CD4-positive, alpha-beta memory T cell (primary cell): ENCODE measurements at regions not wholly inside any gene's neighbourhood (a gene's known extent, or its start where the extent isn't known, plus 50 kb on each side); places are given as distances from the start of the nearest gene placed in this dataset.

Experiments
- CTCF ChIA-PET: fragments of 350-600 bp; sonication (Branson Sonifier 250); formaldehyde crosslinking; loops from one replicate; lab custom pipeline; 2021; ENCODE audit warnings: inconsistent platforms; ENCODE audit not compliant: partially characterized antibody; lab: Charles Lee
- POLR2A ChIA-PET: fragments of 350-600 bp; sonication (Branson Sonifier 250); formaldehyde crosslinking; loops from one replicate; lab custom pipeline; 2021; ENCODE audit not compliant: partially characterized antibody; lab: Charles Lee
- DNase-seq, 5 donors: peaks; one replicate each; pipeline versions ENCODE4 v3.0.0 to v3.0.0-alpha.2; 2020 to 2022; ENCODE audit warnings: mixed read lengths in 1 of 5
- H3K27ac ChIP-seq: one replicate; pipeline ENCODE4 v1.7.0; 2013; ENCODE audit warnings: low read depth, low read length
- H3K27me3 ChIP-seq: 2 replicates; pipeline ENCODE4 v1.7.0; 2013; ENCODE audit warnings: mild to moderate bottlenecking, low read length, moderate library complexity; ENCODE audit not compliant: insufficient read depth
- H3K36me3 ChIP-seq: 2 replicates; pipeline ENCODE4 v1.7.0; 2013; ENCODE audit warnings: mild to moderate bottlenecking, low read length, moderate library complexity; ENCODE audit not compliant: insufficient read depth
- H3K4me1 ChIP-seq: 2 replicates; pipeline ENCODE4 v1.7.0; 2013; ENCODE audit warnings: mild to moderate bottlenecking, low read length, moderate library complexity; ENCODE audit not compliant: insufficient read depth
- H3K4me3 ChIP-seq, 2 donors: one replicate each; pipeline ENCODE4 v1.7.0; 2013; ENCODE audit warnings: low read length in 2 of 2, mild to moderate bottlenecking in 1 of 2
- H3K9me3 ChIP-seq, 2 donors: one replicate each; pipeline ENCODE4 v1.7.0; 2013; ENCODE audit warnings: low read length in 2 of 2, control low read depth in 1 of 2; ENCODE audit not compliant: control insufficient read depth in 1 of 2
- H3K27ac Mint-ChIP-seq, 7 donors: one replicate each; pipeline ENCODE4 v1.8.0; 2020 to 2021; ENCODE audit warnings: mixed read lengths in 7 of 7, mild to moderate bottlenecking in 6 of 7, inconsistent platforms in 3 of 7, moderate library complexity in 3 of 7
- H3K27me3 Mint-ChIP-seq, 2 donors: one replicate each; pipeline ENCODE4 v1.8.0; 2020 to 2021; ENCODE audit warnings: mixed read lengths in 2 of 2
- H3K36me3 Mint-ChIP-seq, 2 donors: one replicate each; pipeline ENCODE4 v1.8.0; 2020 to 2021; ENCODE audit warnings: mixed read lengths in 2 of 2, inconsistent platforms in 1 of 2, mild to moderate bottlenecking in 1 of 2
- H3K4me1 Mint-ChIP-seq, 4 donors: one replicate each; pipeline ENCODE4 v1.8.0; 2020 to 2021; ENCODE audit warnings: mixed read lengths in 4 of 4, mild to moderate bottlenecking in 1 of 4
- H3K4me3 Mint-ChIP-seq, 8 donors: one replicate each; pipeline ENCODE4 v1.8.0; 2020 to 2021; ENCODE audit warnings: mixed read lengths in 8 of 8, mild to moderate bottlenecking in 7 of 8, moderate library complexity in 6 of 8, inconsistent platforms in 3 of 8
- H3K9me3 Mint-ChIP-seq, 8 donors: one replicate each; pipeline ENCODE4 v1.8.0; 2020 to 2021; ENCODE audit warnings: mixed read lengths in 8 of 8, mild to moderate bottlenecking in 5 of 8, inconsistent platforms in 3 of 8, moderate library complexity in 1 of 8
- intact Hi-C: fragments of 100-400 bp; cut with micrococcal nuclease; formaldehyde crosslinking; loops from one replicate; pipeline ENCODE4 v1.15.1; 2023

DNA sequence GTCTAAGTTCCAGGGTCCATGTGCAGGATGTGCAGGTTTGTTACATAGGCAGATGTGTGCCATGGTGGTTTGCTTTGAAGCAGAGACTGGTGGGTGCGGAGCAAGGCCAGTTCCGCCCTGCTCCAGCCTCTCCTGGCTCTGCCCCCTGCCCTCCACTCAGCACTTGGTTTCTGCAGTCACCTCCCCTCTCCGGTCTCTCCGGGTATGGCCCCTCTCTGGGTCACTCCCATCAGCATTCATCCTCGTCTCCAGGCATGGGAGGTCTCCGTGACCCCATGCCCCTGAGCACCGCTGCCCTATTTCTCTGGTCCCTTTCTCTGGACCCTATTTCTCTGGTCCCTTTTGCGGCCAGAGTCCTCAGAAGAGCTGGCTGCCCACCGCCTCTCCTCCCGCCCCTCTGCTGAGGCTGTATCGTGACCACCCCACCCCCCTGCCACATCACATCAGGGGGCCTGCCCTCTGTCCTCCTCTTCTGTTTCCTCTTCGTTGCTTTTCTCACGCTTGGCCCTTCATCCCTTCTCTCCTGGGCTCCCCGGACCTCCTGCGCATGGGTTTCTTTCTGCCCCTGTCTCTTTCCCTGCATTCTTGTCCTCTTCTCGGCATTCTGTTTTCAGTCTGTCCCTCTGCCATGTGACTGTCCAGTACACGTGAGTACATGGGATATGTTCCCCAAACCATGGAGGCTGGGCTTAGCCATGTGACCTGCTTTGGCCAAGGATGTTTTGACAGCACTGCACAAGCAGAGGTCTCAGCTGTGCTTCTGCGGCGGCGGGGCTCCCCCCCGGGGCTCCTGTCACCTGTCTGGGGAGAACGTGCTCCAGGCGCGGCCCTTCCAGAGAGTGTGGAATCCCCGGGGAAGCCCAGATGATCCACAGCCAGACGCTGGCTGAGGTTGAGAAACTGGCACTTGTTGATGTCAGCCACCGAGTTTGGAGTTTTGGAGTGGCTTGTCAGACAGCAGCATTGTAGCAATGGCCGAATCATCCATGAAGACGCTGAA, 54.4 kb upstream of the C1orf174 start:
- H3K4me3 Mint-ChIP-seq, result no peak overlapping the region
- H3K9me3 Mint-ChIP-seq, result peaks cover 0 to 6% (median 0%) of the 10 kb centered on the region in 8 donors
- CTCF ChIA-PET, result no interaction called here

GRCh38 chr1:3955196-3955772, 55.2 kb upstream of the C1orf174 start:
- ChIA-PET POLR2A (no interaction called here), CTCF (no interaction called here)
- H3K4me1 Mint-ChIP-seq, result no peaks in the 10 kb centered on the region
- H3K27me3 Mint-ChIP-seq, result peaks cover 19 to 24% of the 10 kb centered on the region in 2 donors
- Histone ChIP-seq H3K27me3 (no peaks in the 10 kb centered on the region), H3K4me3 (no peak overlapping the region), H3K27ac (no peak overlapping the region), H3K4me1 (no peaks in the 10 kb centered on the region), H3K36me3 (no peaks in the 10 kb centered on the region), H3K9me3 (no peaks in the 10 kb centered on the region)
- H3K4me3 Mint-ChIP-seq, result no peak overlapping the region
- peaks cover 0 to 3% (median 0%) of the 10 kb centered on the region in 8 donors for H3K9me3 Mint-ChIP-seq
- no peak overlapping the region for H3K27ac Mint-ChIP-seq
- H3K36me3 Mint-ChIP-seq, result no peaks in the 10 kb centered on the region
- no peak for DNase-seq
- intact Hi-C loops, result no loop called here

More for the DNA sequence above, 54.4 kb upstream of the C1orf174 start:
- Histone ChIP-seq H3K27ac (no peak overlapping the region), H3K27me3 (no peaks in the 10 kb centered on the region), H3K4me1 (no peaks in the 10 kb centered on the region), H3K36me3 (no peaks in the 10 kb centered on the region), H3K9me3 (no peaks in the 10 kb centered on the region), H3K4me3 (no peak overlapping the region)
- peaks cover 19 to 31% of the 10 kb centered on the region in 2 donors for H3K27me3 Mint-ChIP-seq
- no peaks in the 10 kb centered on the region for H3K36me3 Mint-ChIP-seq
- intact Hi-C loops, result no loop called here
- H3K4me1 Mint-ChIP-seq, result no peaks in the 10 kb centered on the region
- POLR2A ChIA-PET, result no interaction called here
- no peak for DNase-seq
- H3K27ac Mint-ChIP-seq, result no peak overlapping the region

DNA sequence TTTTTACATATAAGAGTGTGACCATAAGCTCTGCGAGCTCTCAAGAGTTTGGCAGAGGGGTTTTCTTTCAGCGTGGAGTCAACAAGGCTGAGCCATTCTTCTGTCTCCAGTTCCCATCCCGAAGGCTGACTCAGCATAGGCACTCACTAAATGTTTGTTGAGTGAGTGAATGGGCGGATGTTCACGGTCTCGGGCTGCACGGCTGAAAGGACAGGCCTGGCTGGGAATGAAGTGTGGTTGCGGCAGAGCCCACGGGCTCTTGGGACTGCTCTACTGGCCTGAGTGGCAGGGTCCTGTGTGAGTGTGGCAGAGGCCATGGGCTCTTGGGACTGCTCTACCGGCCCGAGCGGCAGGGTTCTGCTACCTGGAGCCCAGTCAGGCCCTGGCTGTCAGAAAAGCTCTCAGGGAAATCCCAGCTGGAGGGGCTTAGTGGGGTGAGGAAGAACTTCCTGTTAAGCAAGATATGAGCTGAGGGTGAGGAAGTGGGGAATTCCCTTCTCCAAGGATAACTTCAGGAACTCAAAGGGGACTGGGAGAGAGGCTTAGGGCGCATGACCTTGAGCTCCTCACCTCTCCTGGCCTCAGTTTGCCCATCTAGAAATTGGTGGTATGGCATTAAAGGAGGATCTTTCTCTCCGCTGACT, 56.6 kb upstream of the C1orf174 start:
- CTCF ChIA-PET, result no interaction called here

GRCh38 chr1:3959361-3959760, 59.3 kb upstream of the C1orf174 start:
- no peak overlapping the region for H3K4me3 Mint-ChIP-seq
- H3K27me3 Mint-ChIP-seq, result peaks cover 9 to 13% of the 10 kb centered on the region in 2 donors
- H3K36me3 Mint-ChIP-seq, result no peaks in the 10 kb centered on the region
- no peak for DNase-seq
- Histone ChIP-seq H3K27ac (no peak overlapping the region), H3K4me1 (no peaks in the 10 kb centered on the region), H3K36me3 (no peaks in the 10 kb centered on the region), H3K4me3 (no peak overlapping the region), H3K9me3 (no peaks in the 10 kb centered on the region), H3K27me3 (no peaks in the 10 kb centered on the region)
- no peaks in the 10 kb centered on the region for H3K9me3 Mint-ChIP-seq
- ChIA-PET CTCF (no interaction called here), POLR2A (no interaction called here)
- no peaks in the 10 kb centered on the region for H3K4me1 Mint-ChIP-seq
- intact Hi-C loops, result no loop called here
- H3K27ac Mint-ChIP-seq, result no peak overlapping the region

More for the DNA sequence above, 56.6 kb upstream of the C1orf174 start:
- POLR2A ChIA-PET, result no interaction called here
- Histone ChIP-seq H3K36me3 (no peaks in the 10 kb centered on the region), H3K27ac (no peak overlapping the region), H3K9me3 (no peaks in the 10 kb centered on the region), H3K27me3 (no peaks in the 10 kb centered on the region), H3K4me1 (no peaks in the 10 kb centered on the region), H3K4me3 (no peak overlapping the region)
- H3K9me3 Mint-ChIP-seq, result no peaks in the 10 kb centered on the region
- H3K4me1 Mint-ChIP-seq, result no peaks in the 10 kb centered on the region
- no peak overlapping the region for H3K27ac Mint-ChIP-seq
- peaks cover 16 to 21% of the 10 kb centered on the region in 2 donors for H3K27me3 Mint-ChIP-seq
- no peak for DNase-seq
- no peaks in the 10 kb centered on the region for H3K36me3 Mint-ChIP-seq
- H3K4me3 Mint-ChIP-seq, result no peak overlapping the region
- intact Hi-C loops, result no loop called here

GRCh38 chr1:3963554-3963953, 63.5 kb upstream of the C1orf174 start:
- CTCF ChIA-PET, result no interaction called here
- no peak overlapping the region for H3K4me3 Mint-ChIP-seq
- no peaks in the 10 kb centered on the region for H3K4me1 ChIP-seq
- H3K36me3 Mint-ChIP-seq, result no peaks in the 10 kb centered on the region
- peaks cover 8 to 9% of the 10 kb centered on the region in 2 donors for H3K27me3 Mint-ChIP-seq
- peaks cover 0 to 4% (median under 1%) of the 10 kb centered on the region in 8 donors for H3K9me3 Mint-ChIP-seq
- no peak overlapping the region for H3K4me3 ChIP-seq
- no peaks in the 10 kb centered on the region for H3K27me3 ChIP-seq
- no peaks in the 10 kb centered on the region for H3K9me3 ChIP-seq
- POLR2A ChIA-PET, result interaction anchor here (1.2 kb wide), 1 partner anchor 14 kb away, joined by 3 read pairs; no protein-coding TSS in a partner anchor
- intact Hi-C loops, result no loop called here
- H3K4me1 Mint-ChIP-seq, result no peaks in the 10 kb centered on the region
- H3K36me3 ChIP-seq, result no peaks in the 10 kb centered on the region
- no peak overlapping the region for H3K27ac Mint-ChIP-seq
- no peak overlapping the region for H3K27ac ChIP-seq
- DNase-seq, result no peak

DNA sequence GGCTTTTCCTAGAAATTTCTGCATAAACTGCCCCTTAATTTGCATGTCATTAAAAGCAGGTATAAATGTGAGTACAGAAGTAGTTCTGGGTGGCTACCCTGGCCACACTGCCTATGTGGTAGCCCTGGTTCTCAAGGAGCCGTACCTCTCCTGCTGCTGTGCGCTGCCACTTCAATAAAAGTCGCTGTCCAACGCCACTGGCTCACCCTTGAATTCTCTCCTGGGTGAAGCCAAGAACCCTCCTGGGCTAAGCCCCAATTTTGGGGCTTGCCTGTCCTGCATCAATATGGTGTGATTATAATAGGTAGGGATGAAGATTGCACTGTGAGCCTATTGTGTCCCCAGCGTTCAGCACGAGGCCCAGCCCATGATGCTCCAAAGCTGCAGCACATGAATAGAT, 65.6 kb upstream of the C1orf174 start:
- Mint-ChIP-seq H3K36me3 (no peaks in the 10 kb centered on the region), H3K27me3 (peaks cover 8 to 12% of the 10 kb centered on the region in 2 donors), H3K27ac (no peak overlapping the region), H3K9me3 (peaks cover 0 to 4% (median 1%) of the 10 kb centered on the region in 8 donors), H3K4me1 (no peaks in the 10 kb centered on the region), H3K4me3 (no peak overlapping the region)
- no peak for DNase-seq
- Histone ChIP-seq H3K4me3 (no peak overlapping the region), H3K36me3 (no peaks in the 10 kb centered on the region), H3K27me3 (no peaks in the 10 kb centered on the region), H3K9me3 (no peaks in the 10 kb centered on the region), H3K27ac (no peak overlapping the region), H3K4me1 (no peaks in the 10 kb centered on the region)
- intact Hi-C loops, result no loop called here
- CTCF ChIA-PET, result no interaction called here
- POLR2A ChIA-PET, result no interaction called here

GRCh38 chr1:3968851-3969250, 68.8 kb upstream of the C1orf174 start:
- Mint-ChIP-seq H3K4me1 (no peaks in the 10 kb centered on the region), H3K36me3 (no peaks in the 10 kb centered on the region)
- POLR2A ChIA-PET, result no interaction called here

More at GRCh38 chr1:3968851-3969250, 68.8 kb upstream of the C1orf174 start:
- no peak overlapping the region for H3K27ac Mint-ChIP-seq
- DNase-seq, result no peak
- H3K27me3 ChIP-seq, result no peaks in the 10 kb centered on the region
- H3K4me1 ChIP-seq, result no peaks in the 10 kb centered on the region
- no peaks in the 10 kb centered on the region for H3K36me3 ChIP-seq
- peaks cover 13 to 20% of the 10 kb centered on the region in 2 donors for H3K27me3 Mint-ChIP-seq
- CTCF ChIA-PET, result no interaction called here
- peaks cover 0 to 4% (median 1%) of the 10 kb centered on the region in 8 donors for H3K9me3 Mint-ChIP-seq
- intact Hi-C loops, result no loop called here
- no peak overlapping the region for H3K27ac ChIP-seq
- no peak overlapping the region for H3K4me3 ChIP-seq
- no peak overlapping the region for H3K4me3 Mint-ChIP-seq
- no peaks in the 10 kb centered on the region for H3K9me3 ChIP-seq
